ENCODE measurements at regions not wholly inside any gene's neighbourhood (a gene's known extent, or its start where the extent isn't known, plus 50 kb on each side); places are given as distances from the start of the nearest gene placed in this dataset.

GRCh38 chr6:119481976-119482375, 132.4 kb upstream of the MAN1A1 start:
- ATAC-seq (ENCODE audit: low read depth) (no peak), DNase-seq (ENCODE audit: low spot score in 2 of 2) (no peak)
- Mint-ChIP-seq H3K27ac (no peak overlapping the region), H3K36me3 (no peaks in the 10 kb centered on the region), H3K4me1 (no peaks in the 10 kb centered on the region), H3K4me3 (no peak overlapping the region), H3K9me3 (peaks cover 2% of the 10 kb centered on the region), H3K27me3 (peaks cover 6% of the 10 kb centered on the region)

- ATAC-seq (ENCODE audit: low read depth) (no peak), DNase-seq (ENCODE audit: low spot score in 2 of 2) (no peak)
- peaks cover 5% of the 10 kb centered on the region for H3K27me3 Mint-ChIP-seq
- H3K9me3 Mint-ChIP-seq: peaks cover 2% of the 10 kb centered on the region
- no peak overlapping the region for H3K4me3 Mint-ChIP-seq
- H3K4me1 Mint-ChIP-seq: no peaks in the 10 kb centered on the region
- no peaks in the 10 kb centered on the region for H3K36me3 Mint-ChIP-seq
- no peak overlapping the region for H3K27ac Mint-ChIP-seq
These were observed 131.5 kb upstream of the MAN1A1 start for GRCh38 chr6:119480961-119481497.

GRCh38 chr6:119479860-119480655, 130.5 kb upstream of the MAN1A1 start:
- DNase-seq (ENCODE audit: low spot score in 2 of 2): no peak
- no peak overlapping the region for H3K4me3 Mint-ChIP-seq

GRCh38 chr6:119476554-119476953, 127.0 kb upstream of the MAN1A1 start:
- Mint-ChIP-seq H3K36me3 (no peaks in the 10 kb centered on the region), H3K9me3 (peaks cover 2% of the 10 kb centered on the region), H3K27ac (no peak overlapping the region), H3K4me1 (no peaks in the 10 kb centered on the region), H3K27me3 (no peaks in the 10 kb centered on the region), H3K4me3 (no peak overlapping the region)
- no peak for DNase-seq (ENCODE audit: low spot score in 2 of 2)
- no peak for ATAC-seq (ENCODE audit: low read depth)

More at GRCh38 chr6:119479860-119480655, 130.5 kb upstream of the MAN1A1 start:
- no peak for ATAC-seq (ENCODE audit: low read depth)
- Mint-ChIP-seq H3K36me3 (no peaks in the 10 kb centered on the region), H3K4me1 (no peaks in the 10 kb centered on the region), H3K27ac (no peak overlapping the region), H3K27me3 (peaks cover 4% of the 10 kb centered on the region), H3K9me3 (peaks cover 2% of the 10 kb centered on the region)

- ATAC-seq (ENCODE audit: low read depth) (no peak), DNase-seq (ENCODE audit: low spot score in 2 of 2) (no peak)
- Mint-ChIP-seq H3K36me3 (no peaks in the 10 kb centered on the region), H3K4me3 (no peak overlapping the region), H3K27me3 (no peaks in the 10 kb centered on the region), H3K9me3 (peaks cover 2% of the 10 kb centered on the region), H3K4me1 (no peaks in the 10 kb centered on the region), H3K27ac (no peak overlapping the region)
These were observed 126.5 kb upstream of the MAN1A1 start for GRCh38 chr6:119476024-119476423.

GRCh38 chr6:119470893-119471542, 121.5 kb upstream of the MAN1A1 start:
- Mint-ChIP-seq H3K27ac (no peak overlapping the region), H3K4me1 (no peaks in the 10 kb centered on the region), H3K36me3 (peaks cover 2% of the 10 kb centered on the region), H3K27me3 (no peaks in the 10 kb centered on the region), H3K4me3 (no peak overlapping the region), H3K9me3 (peaks cover 6% of the 10 kb centered on the region)
- DNase-seq (ENCODE audit: low spot score in 2 of 2) (no peak), ATAC-seq (ENCODE audit: low read depth) (no peak)

GRCh38 chr6:119467488-119468081, 118.0 kb upstream of the MAN1A1 start:
- Mint-ChIP-seq H3K27me3 (no peaks in the 10 kb centered on the region), H3K4me1 (no peaks in the 10 kb centered on the region), H3K4me3 (no peak overlapping the region), H3K36me3 (peaks cover 2% of the 10 kb centered on the region), H3K9me3 (peaks cover 5% of the 10 kb centered on the region), H3K27ac (no peak overlapping the region)
- ATAC-seq (ENCODE audit: low read depth) (no peak), DNase-seq (ENCODE audit: low spot score in 2 of 2) (no peak)

GRCh38 chr6:119466226-119466625, 116.7 kb upstream of the MAN1A1 start:
- ATAC-seq (ENCODE audit: low read depth): no peak
- Mint-ChIP-seq H3K36me3 (peaks cover 3% of the 10 kb centered on the region), H3K27ac (no peak overlapping the region), H3K4me3 (no peak overlapping the region), H3K4me1 (no peaks in the 10 kb centered on the region), H3K27me3 (no peaks in the 10 kb centered on the region), H3K9me3 (peaks cover 4% of the 10 kb centered on the region)
- DNase-seq (ENCODE audit: low spot score in 2 of 2): no peak

- no peak overlapping the region for H3K4me3 Mint-ChIP-seq
- no peak for DNase-seq (ENCODE audit: low spot score in 2 of 2)
- peaks cover 3% of the 10 kb centered on the region for H3K36me3 Mint-ChIP-seq
- H3K27me3 Mint-ChIP-seq: no peaks in the 10 kb centered on the region
- peak overlapping the region; percentile 38 for H3K27ac Mint-ChIP-seq
- H3K9me3 Mint-ChIP-seq: peaks cover 5% of the 10 kb centered on the region
- no peak for ATAC-seq (ENCODE audit: low read depth)
- peaks cover 6% of the 10 kb centered on the region for H3K4me1 Mint-ChIP-seq
These were observed 113.6 kb upstream of the MAN1A1 start for GRCh38 chr6:119463081-119463626.

- H3K9me3 Mint-ChIP-seq: peaks cover 5% of the 10 kb centered on the region
- H3K4me3 Mint-ChIP-seq: no peak overlapping the region
- H3K36me3 Mint-ChIP-seq: peaks cover 3% of the 10 kb centered on the region
- H3K27ac Mint-ChIP-seq: no peak overlapping the region
- no peak for ATAC-seq (ENCODE audit: low read depth)
- H3K4me1 Mint-ChIP-seq: peaks cover 6% of the 10 kb centered on the region
- DNase-seq (ENCODE audit: low spot score in 2 of 2): no peak
- no peaks in the 10 kb centered on the region for H3K27me3 Mint-ChIP-seq
These were observed 111.6 kb upstream of the MAN1A1 start for GRCh38 chr6:119461187-119461586.

GRCh38 chr6:119459207-119459974, 109.8 kb upstream of the MAN1A1 start:
- peak; percentile 69 for ATAC-seq (ENCODE audit: low read depth)
- Mint-ChIP-seq H3K4me3 (no peak overlapping the region), H3K4me1 (peaks cover 6% of the 10 kb centered on the region), H3K27ac (no peak overlapping the region), H3K27me3 (no peaks in the 10 kb centered on the region), H3K9me3 (peaks cover 5% of the 10 kb centered on the region), H3K36me3 (peaks cover 3% of the 10 kb centered on the region)
- no peak for DNase-seq (ENCODE audit: low spot score in 2 of 2)

- Mint-ChIP-seq H3K4me1 (peaks cover 11% of the 10 kb centered on the region), H3K4me3 (no peak overlapping the region), H3K36me3 (peaks cover 3% of the 10 kb centered on the region), H3K27ac (no peak overlapping the region), H3K9me3 (peaks cover 7% of the 10 kb centered on the region), H3K27me3 (peaks cover 2% of the 10 kb centered on the region)
- ATAC-seq (ENCODE audit: low read depth) (no peak), DNase-seq (ENCODE audit: low spot score in 2 of 2) (no peak)
These were observed 105.2 kb upstream of the MAN1A1 start for GRCh38 chr6:119454714-119455113.

Measured in memory B cell (primary cell).